ENCODE measurements at regions not wholly inside any gene's neighbourhood (a gene's known extent, or its start where the extent isn't known, plus 50 kb on each side); places are given as distances from the start of the nearest gene placed in this dataset.

DNA sequence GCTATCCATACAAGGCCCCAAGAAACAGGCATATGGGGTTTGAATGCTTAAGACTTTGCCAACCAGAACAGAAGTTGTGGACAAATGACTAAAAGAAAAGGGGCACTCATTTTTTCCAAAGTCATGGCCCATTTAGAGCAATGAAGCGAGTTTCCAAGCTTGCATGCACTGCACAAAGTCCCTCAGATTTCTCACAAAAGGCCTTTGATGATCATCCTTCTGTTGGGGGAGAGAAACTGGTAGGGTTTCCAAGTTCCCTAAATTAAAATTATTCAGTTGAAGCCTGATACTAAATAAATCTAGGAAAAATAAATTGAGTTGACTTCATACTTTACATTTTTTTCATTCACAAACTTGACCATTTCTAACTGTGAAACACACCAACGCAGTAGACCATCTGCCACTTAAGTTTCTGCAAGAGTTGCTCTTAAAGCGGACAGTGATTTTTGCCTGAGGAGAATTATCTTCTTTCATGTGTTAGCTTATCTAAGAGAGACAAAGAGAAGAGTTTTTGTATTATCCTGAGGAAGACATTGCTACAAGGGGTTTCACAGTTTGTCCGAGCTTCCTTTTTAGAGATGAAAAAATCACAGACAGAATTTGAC is 139.2 kb downstream of the SEC16B start:
- TF ChIP-seq, protein P1, sequence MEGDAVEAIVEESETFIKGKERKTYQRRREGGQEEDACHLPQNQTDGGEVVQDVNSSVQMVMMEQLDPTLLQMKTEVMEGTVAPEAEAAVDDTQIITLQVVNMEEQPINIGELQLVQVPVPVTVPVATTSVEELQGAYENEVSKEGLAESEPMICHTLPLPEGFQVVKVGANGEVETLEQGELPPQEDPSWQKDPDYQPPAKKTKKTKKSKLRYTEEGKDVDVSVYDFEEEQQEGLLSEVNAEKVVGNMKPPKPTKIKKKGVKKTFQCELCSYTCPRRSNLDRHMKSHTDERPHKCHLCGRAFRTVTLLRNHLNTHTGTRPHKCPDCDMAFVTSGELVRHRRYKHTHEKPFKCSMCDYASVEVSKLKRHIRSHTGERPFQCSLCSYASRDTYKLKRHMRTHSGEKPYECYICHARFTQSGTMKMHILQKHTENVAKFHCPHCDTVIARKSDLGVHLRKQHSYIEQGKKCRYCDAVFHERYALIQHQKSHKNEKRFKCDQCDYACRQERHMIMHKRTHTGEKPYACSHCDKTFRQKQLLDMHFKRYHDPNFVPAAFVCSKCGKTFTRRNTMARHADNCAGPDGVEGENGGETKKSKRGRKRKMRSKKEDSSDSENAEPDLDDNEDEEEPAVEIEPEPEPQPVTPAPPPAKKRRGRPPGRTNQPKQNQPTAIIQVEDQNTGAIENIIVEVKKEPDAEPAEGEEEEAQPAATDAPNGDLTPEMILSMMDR (conservative IDR thresholded peaks at IDR 0.05; ENCODE audit: low read depth, low read length): no peak
- no peak for TF ChIP-seq RAD21 (IDR thresholded peaks at IDR 0.05; ENCODE audit: low read length)
- no peak for TF ChIP-seq CHD1 (IDR thresholded peaks at IDR 0.05; ENCODE audit: low read depth, low read length)
- TF ChIP-seq, protein P2, sequence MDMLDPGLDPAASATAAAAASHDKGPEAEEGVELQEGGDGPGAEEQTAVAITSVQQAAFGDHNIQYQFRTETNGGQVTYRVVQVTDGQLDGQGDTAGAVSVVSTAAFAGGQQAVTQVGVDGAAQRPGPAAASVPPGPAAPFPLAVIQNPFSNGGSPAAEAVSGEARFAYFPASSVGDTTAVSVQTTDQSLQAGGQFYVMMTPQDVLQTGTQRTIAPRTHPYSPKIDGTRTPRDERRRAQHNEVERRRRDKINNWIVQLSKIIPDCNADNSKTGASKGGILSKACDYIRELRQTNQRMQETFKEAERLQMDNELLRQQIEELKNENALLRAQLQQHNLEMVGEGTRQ (IDR thresholded peaks at IDR 0.05; ENCODE audit: low read depth, low read length): no peak
- TF ChIP-seq POLR2A (IDR thresholded peaks at IDR 0.05; ENCODE audit: low read depth, low read length): no peak
- TF ChIP-seq SMC3 (IDR thresholded peaks at IDR 0.05; ENCODE audit: low read depth, low read length): no peak
